H9 (cell line): ENCODE measurements at regions not wholly inside any gene's neighbourhood (a gene's known extent, or its start where the extent isn't known, plus 50 kb on each side); places are given as distances from the start of the nearest gene placed in this dataset.

Source experiments
- DNase-seq: peaks from one replicate; pipeline ENCODE4 v3.0.0-alpha.2; 2017
- H2AFZ ChIP-seq: one replicate; pipeline ENCODE4 v1.6.1; 2013; ENCODE audit warnings: mild to moderate bottlenecking, low read length, control low read depth, moderate library complexity
- H2AK5ac ChIP-seq: 2 replicates; pipeline ENCODE4 v1.6.1; 2013; ENCODE audit warnings: low read length, control low read depth, mixed read lengths; ENCODE audit not compliant: insufficient read length
- H2BK120ac ChIP-seq: one replicate; pipeline ENCODE4 v1.6.1; 2013; ENCODE audit warnings: low read depth, mild to moderate bottlenecking, low read length, control low read depth, inconsistent platforms; ENCODE audit not compliant: poor library complexity, severe bottlenecking
- H2BK12ac ChIP-seq: 2 replicates; pipeline ENCODE4 v1.6.1; 2013; ENCODE audit warnings: low read length, control low read depth, mixed read lengths, low read depth; ENCODE audit not compliant: insufficient read length
- H2BK15ac ChIP-seq: 2 replicates; pipeline ENCODE4 v1.6.1; 2013; ENCODE audit warnings: low read depth, low read length, control low read depth
- H2BK20ac ChIP-seq: one replicate; pipeline ENCODE4 v1.6.1; 2013; ENCODE audit warnings: low read depth, mild to moderate bottlenecking, low read length, control low read depth, inconsistent platforms; ENCODE audit not compliant: poor library complexity, severe bottlenecking
- H2BK5ac ChIP-seq: 2 replicates; pipeline ENCODE4 v1.6.1; 2013; ENCODE audit warnings: low read length, control low read depth, mixed read lengths; ENCODE audit not compliant: insufficient read length
- H3K14ac ChIP-seq: 2 replicates; pipeline ENCODE4 v1.6.1; 2013; ENCODE audit warnings: low read length, control low read depth; ENCODE audit not compliant: insufficient read depth
- H3K18ac ChIP-seq: 2 replicates; pipeline ENCODE4 v1.6.1; 2013; ENCODE audit warnings: low read depth, mild to moderate bottlenecking, mixed read lengths, low read length, control low read depth; ENCODE audit not compliant: insufficient read length
- H3K23ac ChIP-seq: 2 replicates; pipeline ENCODE4 v1.6.1; 2013; ENCODE audit warnings: low read length, control low read depth, mixed read lengths, low read depth; ENCODE audit not compliant: insufficient read length
- H3K23me2 ChIP-seq: 2 replicates; pipeline ENCODE4 v1.6.1; 2013; ENCODE audit warnings: low read depth, mild to moderate bottlenecking, mixed read lengths, low read length, control low read depth; ENCODE audit not compliant: insufficient read length, poor library complexity, severe bottlenecking
- H3K27ac ChIP-seq: 2 replicates; pipeline ENCODE4 v1.5.1; 2013; ENCODE audit warnings: low read length, control low read depth, mixed read lengths, low read depth; ENCODE audit not compliant: insufficient read length
- H3K27me3 ChIP-seq: 2 replicates; pipeline ENCODE4 v1.6.1; 2013; ENCODE audit warnings: low read length, control low read depth, inconsistent platforms; ENCODE audit not compliant: insufficient read depth
- H3K4ac ChIP-seq: 2 replicates; pipeline ENCODE4 v1.6.1; 2013; ENCODE audit warnings: low read depth, mild to moderate bottlenecking, control low read depth, inconsistent platforms, low read length, moderate library complexity
- H3K4me1 ChIP-seq: 2 replicates; pipeline ENCODE4 v1.6.1; 2013; ENCODE audit warnings: low read length, control low read depth, inconsistent platforms; ENCODE audit not compliant: insufficient read depth
- H3K4me2 ChIP-seq: 2 replicates; pipeline ENCODE4 v1.6.1; 2013; ENCODE audit warnings: low read length, control low read depth, mixed read lengths; ENCODE audit not compliant: insufficient read length, insufficient read depth
- H3K56ac ChIP-seq: 2 replicates; pipeline ENCODE4 v1.6.1; 2013; ENCODE audit warnings: low read depth, mild to moderate bottlenecking, mixed read lengths, low read length, control low read depth; ENCODE audit not compliant: insufficient read length
- H3K79me1 ChIP-seq: 2 replicates; pipeline ENCODE4 v1.6.1; 2013; ENCODE audit warnings: low read depth, mild to moderate bottlenecking, moderate library complexity, low read length, control low read depth, inconsistent platforms; ENCODE audit not compliant: insufficient read depth, poor library complexity, severe bottlenecking
- H3K79me2 ChIP-seq: 2 replicates; pipeline ENCODE4 v1.6.1; 2013; ENCODE audit warnings: low read length, control low read depth, inconsistent platforms; ENCODE audit not compliant: insufficient read depth
- H3K9ac ChIP-seq: 2 replicates; pipeline ENCODE4 v1.6.1; 2013; ENCODE audit warnings: low read length, control low read depth, mixed read lengths; ENCODE audit not compliant: insufficient read length; ENCODE audit errors: extremely low read depth
- H3K9me3 ChIP-seq: one replicate; pipeline ENCODE4 v1.6.1; 2013; ENCODE audit warnings: low read depth, low read length, inconsistent platforms; ENCODE audit not compliant: control insufficient read depth
- H3T11ph ChIP-seq: one replicate; pipeline ENCODE4 v1.6.1; 2013; ENCODE audit warnings: mild to moderate bottlenecking, low read length, control low read depth, inconsistent platforms
- H4K20me1 ChIP-seq: one replicate; pipeline ENCODE4 v1.6.1; 2013; ENCODE audit not compliant: control insufficient read depth, insufficient read length, insufficient read depth
- H4K5ac ChIP-seq: 2 replicates; pipeline ENCODE4 v1.6.1; 2013; ENCODE audit warnings: low read depth, mild to moderate bottlenecking, mixed read lengths, low read length, control low read depth; ENCODE audit not compliant: insufficient read length
- H4K8ac ChIP-seq: replicated peaks from 2 replicates; pipeline ENCODE4 v1.6.1; 2013; ENCODE audit warnings: low read length, control low read depth, mixed read lengths, low read depth; ENCODE audit not compliant: insufficient read length
- H4K91ac ChIP-seq: 2 replicates; pipeline ENCODE4 v1.6.1; 2013; ENCODE audit warnings: low read depth, mild to moderate bottlenecking, moderate library complexity, mixed read lengths, low read length, control low read depth; ENCODE audit not compliant: insufficient read length
- H3K27ac Mint-ChIP-seq, 3 experiments: 2 replicates in 2 of 3; 3 replicates in 1 of 3; pipeline ENCODE4 v1.8.0; 2020 to 2021; ENCODE audit warnings: mixed read lengths in 3 of 3, mild to moderate bottlenecking in 1 of 3, moderate library complexity in 1 of 3
- H3K27me3 Mint-ChIP-seq: 2 replicates; pipeline ENCODE4 v1.8.0; 2021; ENCODE audit warnings: low read depth, mild to moderate bottlenecking, moderate library complexity, mixed read lengths
- H3K36me3 Mint-ChIP-seq, 3 experiments: 2 replicates in 2 of 3; 3 replicates in 1 of 3; pipeline ENCODE4 v1.8.0; 2020 to 2021; ENCODE audit warnings: low read depth in 3 of 3, mixed read lengths in 3 of 3; ENCODE audit not compliant: insufficient read depth in 1 of 3
- H3K4me1 Mint-ChIP-seq, 2 experiments: 2 replicates each; pipeline ENCODE4 v1.8.0; 2020; ENCODE audit warnings: mixed read lengths in 2 of 2
- H3K4me3 Mint-ChIP-seq, 2 experiments: 2 replicates in 1 of 2; 3 replicates in 1 of 2; pipeline ENCODE4 v1.8.0; 2020 to 2021; ENCODE audit warnings: mild to moderate bottlenecking in 2 of 2, mixed read lengths in 2 of 2, moderate library complexity in 1 of 2
- H3K9me3 Mint-ChIP-seq, 2 experiments: 2 replicates in 1 of 2; 3 replicates in 1 of 2; pipeline ENCODE4 v1.8.0; 2020; ENCODE audit warnings: mild to moderate bottlenecking in 2 of 2, mixed read lengths in 2 of 2, moderate library complexity in 1 of 2
- WGBS: extraction: QIAGEN DNeasy Blood & Tissue Kit; methylation state at CpG from one replicate; pipeline ENCODE4 v1.1.7; 2013; ENCODE audit warnings: missing lambda C conversion rate, low lambda C conversion rate, mixed read lengths; ENCODE audit not compliant: insufficient read length; ENCODE audit errors: extremely low coverage; 5-methylcytosine and 5-hydroxymethylcytosine counted together
- TF ChIP-seq, protein P1 (sequence below): fragments of 200-600 bp; sonication (generic); conservative IDR thresholded peaks from 3 replicates; pipeline ENCODE4 v1.8.0; 2021; ENCODE audit warnings: antibody characterized with exemption, mild to moderate bottlenecking

DNA sequence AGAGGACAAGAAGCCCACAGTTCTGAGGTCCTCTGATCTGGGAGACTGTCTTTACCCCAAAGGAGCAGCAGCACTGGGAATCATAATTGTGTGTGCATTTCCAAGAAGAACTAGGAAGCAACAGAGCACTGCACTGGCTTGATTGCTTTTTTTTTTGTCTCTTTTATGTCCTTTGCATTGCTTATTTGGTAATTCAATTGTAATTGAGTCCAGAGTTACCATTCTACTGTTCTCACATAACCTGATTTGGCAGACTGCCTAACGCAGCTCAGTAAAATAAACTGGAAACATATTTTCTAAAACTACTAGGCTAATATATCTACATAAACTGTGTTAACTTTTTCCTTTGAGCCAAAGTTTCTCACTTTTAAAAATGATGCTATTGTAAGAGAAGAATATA, 190.3 kb upstream of the SLC8A1 start:
- Histone ChIP-seq H3K4me1 (no peaks in the 10 kb centered on the region), H3T11ph (no peak overlapping the region), H3K27ac (no peak overlapping the region), H3K56ac (no peak overlapping the region), H4K20me1 (no peaks in the 10 kb centered on the region), H4K5ac (no peak overlapping the region), H2BK5ac (no peak overlapping the region), H3K79me2 (no peaks in the 10 kb centered on the region), H2BK120ac (no peak overlapping the region), H3K14ac (no peak overlapping the region), H2BK20ac (no peak overlapping the region), H2AFZ (no peak overlapping the region), H3K23me2 (no peaks in the 10 kb centered on the region), H3K4ac (no peak overlapping the region), H3K27me3 (no peaks in the 10 kb centered on the region), H3K23ac (no peak overlapping the region), H3K4me2 (no peak overlapping the region), H3K9ac (no peak overlapping the region), H4K91ac (no peak overlapping the region), H3K18ac (no peak overlapping the region), H3K9me3 (no peaks in the 10 kb centered on the region), H3K79me1 (no peaks in the 10 kb centered on the region), H2BK15ac (no peak overlapping the region), H2BK12ac (no peak overlapping the region), H2AK5ac (no peak overlapping the region), H4K8ac (no peak overlapping the region)
- TF ChIP-seq, protein P1, sequence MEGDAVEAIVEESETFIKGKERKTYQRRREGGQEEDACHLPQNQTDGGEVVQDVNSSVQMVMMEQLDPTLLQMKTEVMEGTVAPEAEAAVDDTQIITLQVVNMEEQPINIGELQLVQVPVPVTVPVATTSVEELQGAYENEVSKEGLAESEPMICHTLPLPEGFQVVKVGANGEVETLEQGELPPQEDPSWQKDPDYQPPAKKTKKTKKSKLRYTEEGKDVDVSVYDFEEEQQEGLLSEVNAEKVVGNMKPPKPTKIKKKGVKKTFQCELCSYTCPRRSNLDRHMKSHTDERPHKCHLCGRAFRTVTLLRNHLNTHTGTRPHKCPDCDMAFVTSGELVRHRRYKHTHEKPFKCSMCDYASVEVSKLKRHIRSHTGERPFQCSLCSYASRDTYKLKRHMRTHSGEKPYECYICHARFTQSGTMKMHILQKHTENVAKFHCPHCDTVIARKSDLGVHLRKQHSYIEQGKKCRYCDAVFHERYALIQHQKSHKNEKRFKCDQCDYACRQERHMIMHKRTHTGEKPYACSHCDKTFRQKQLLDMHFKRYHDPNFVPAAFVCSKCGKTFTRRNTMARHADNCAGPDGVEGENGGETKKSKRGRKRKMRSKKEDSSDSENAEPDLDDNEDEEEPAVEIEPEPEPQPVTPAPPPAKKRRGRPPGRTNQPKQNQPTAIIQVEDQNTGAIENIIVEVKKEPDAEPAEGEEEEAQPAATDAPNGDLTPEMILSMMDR = no peak
- DNase-seq = no peak
- Mint-ChIP-seq H3K36me3 (no peaks in the 10 kb centered on the region), H3K27ac (no peak overlapping the region), H3K27me3 (no peaks in the 10 kb centered on the region), H3K4me3 (no peak overlapping the region), H3K9me3 (no peaks in the 10 kb centered on the region), H3K4me1 (no peaks in the 10 kb centered on the region)
- no CpG with 5 or more reads among the region's 1 CpG for WGBS
